ENCODE measurements at regions not wholly inside any gene's neighbourhood (a gene's known extent, or its start where the extent isn't known, plus 50 kb on each side); places are given as distances from the start of the nearest gene placed in this dataset.

GRCh38 chr5:99179206-99179605 lies 250.4 kb upstream of the CHD1 start:
- no peak for TF ChIP-seq CTCF (conservative IDR thresholded peaks at IDR 0.05; ENCODE audit: low read depth, low read length)
- TF ChIP-seq EZH2 (IDR thresholded peaks at IDR 0.05; ENCODE audit: low read length, unreplicated experiment): no peak

Measured in PC-3 (cell line).